ENCODE measurements at regions not wholly inside any gene's neighbourhood (a gene's known extent, or its start where the extent isn't known, plus 50 kb on each side); places are given as distances from the start of the nearest gene placed in this dataset.
"Not testable (repeated sequence)": the region's sequence is repeated elsewhere in the genome, so short reads cannot be mapped to it uniquely, and the experiment has no call there.

DNA sequence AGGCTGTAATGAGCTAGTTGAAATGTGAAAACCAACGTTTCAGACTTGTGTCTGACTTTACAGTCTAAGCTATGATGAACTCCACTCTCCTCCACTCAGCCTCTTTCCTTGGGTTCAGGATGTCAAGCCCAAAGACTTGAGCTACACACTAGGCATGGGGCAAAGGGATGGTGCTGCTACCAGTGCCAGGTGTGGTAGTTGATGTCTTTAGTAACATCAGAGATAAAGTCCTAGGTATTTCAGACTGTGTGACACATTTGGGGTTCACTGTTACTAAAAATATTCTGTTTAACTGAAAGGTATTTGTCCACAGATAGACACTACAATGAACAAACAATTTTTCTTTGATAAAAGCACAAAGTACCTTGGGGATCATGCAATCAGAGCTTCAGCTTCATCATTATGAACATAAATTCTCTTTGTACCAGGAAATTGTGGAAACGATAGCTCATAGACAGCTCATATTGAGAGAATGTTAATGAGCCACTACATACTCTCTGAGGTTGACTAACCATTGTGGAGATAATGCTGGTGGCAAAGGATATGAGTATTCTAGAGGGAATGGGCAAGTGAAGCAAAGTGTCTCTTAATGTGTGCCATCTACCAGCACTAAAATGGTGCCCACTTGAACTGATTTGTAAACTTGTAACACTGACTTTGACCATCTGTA, 253.7 kb upstream of the THUMPD2 start:
- no peaks in the 10 kb centered on the region for H3K9me3 ChIP-seq (ENCODE audit: control insufficient read depth, low read depth, low read length)
- no peak for DNase-seq
- no peaks in the 10 kb centered on the region for H3K4me1 ChIP-seq (ENCODE audit: control insufficient read depth, insufficient read depth, low read length)
- H3K36me3 ChIP-seq (ENCODE audit: control insufficient read depth, insufficient read depth, low read length), result no peaks in the 10 kb centered on the region
- no peak overlapping the region for H3K27ac ChIP-seq (ENCODE audit: low read length)
- no peak overlapping the region for H3K4me3 ChIP-seq (ENCODE audit: low read length)
- no CpG with 5 or more reads among the region's 2 CpGs for WGBS (ENCODE audit: insufficient coverage, low lambda C conversion rate)
- no peaks in the 10 kb centered on the region for H3K27me3 ChIP-seq (ENCODE audit: control insufficient read depth, insufficient read depth, low read length)

DNA sequence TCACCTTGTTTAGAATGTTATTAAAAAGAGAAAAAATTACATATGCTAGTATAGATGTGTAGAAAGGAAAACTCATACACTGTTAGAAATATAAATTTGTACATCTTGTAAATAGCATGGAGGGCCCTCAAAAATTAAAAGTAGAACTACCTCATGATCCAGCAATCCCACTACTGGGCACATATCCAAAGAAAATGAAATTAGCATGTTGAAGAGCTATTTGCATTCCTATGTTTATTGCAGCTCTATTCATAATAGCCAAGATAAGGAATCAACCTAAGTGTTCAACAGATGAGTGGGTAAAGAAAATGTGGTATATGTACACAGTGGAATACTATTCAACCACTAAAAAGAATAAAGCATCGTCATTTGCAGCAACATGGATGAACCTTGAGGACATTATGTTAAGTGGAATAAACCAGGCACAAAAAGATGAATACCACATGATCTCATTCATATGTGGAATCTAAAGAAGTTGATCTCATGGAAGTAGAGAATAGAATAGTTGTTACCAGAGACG, 251.5 kb upstream of the THUMPD2 start:
- Histone ChIP-seq H3K4me1 (ENCODE audit: control insufficient read depth, insufficient read depth, low read length) (no peaks in the 10 kb centered on the region), H3K4me3 (ENCODE audit: low read length) (no peak overlapping the region), H3K9me3 (ENCODE audit: control insufficient read depth, low read depth, low read length) (no peaks in the 10 kb centered on the region), H3K27me3 (ENCODE audit: control insufficient read depth, insufficient read depth, low read length) (no peaks in the 10 kb centered on the region), H3K27ac (ENCODE audit: low read length) (no peak overlapping the region), H3K36me3 (ENCODE audit: control insufficient read depth, insufficient read depth, low read length) (no peaks in the 10 kb centered on the region)
- 100% methylated on average over 1 of the region's 2 CpGs for WGBS (ENCODE audit: insufficient coverage, low lambda C conversion rate)
- no peak for DNase-seq

GRCh38 chr2:40028792-40029488, 249.9 kb upstream of the THUMPD2 start:
- H3K27ac ChIP-seq (ENCODE audit: low read length), result no peak overlapping the region
- no peaks in the 10 kb centered on the region for H3K4me1 ChIP-seq (ENCODE audit: control insufficient read depth, insufficient read depth, low read length)
- H3K9me3 ChIP-seq (ENCODE audit: control insufficient read depth, low read depth, low read length), result no peaks in the 10 kb centered on the region
- no peak for DNase-seq
- no peaks in the 10 kb centered on the region for H3K27me3 ChIP-seq (ENCODE audit: control insufficient read depth, insufficient read depth, low read length)
- H3K4me3 ChIP-seq (ENCODE audit: low read length), result no peak overlapping the region
- H3K36me3 ChIP-seq (ENCODE audit: control insufficient read depth, insufficient read depth, low read length), result no peaks in the 10 kb centered on the region
- no CpG with 5 or more reads among the region's 1 CpG for WGBS (ENCODE audit: insufficient coverage, low lambda C conversion rate)

DNA sequence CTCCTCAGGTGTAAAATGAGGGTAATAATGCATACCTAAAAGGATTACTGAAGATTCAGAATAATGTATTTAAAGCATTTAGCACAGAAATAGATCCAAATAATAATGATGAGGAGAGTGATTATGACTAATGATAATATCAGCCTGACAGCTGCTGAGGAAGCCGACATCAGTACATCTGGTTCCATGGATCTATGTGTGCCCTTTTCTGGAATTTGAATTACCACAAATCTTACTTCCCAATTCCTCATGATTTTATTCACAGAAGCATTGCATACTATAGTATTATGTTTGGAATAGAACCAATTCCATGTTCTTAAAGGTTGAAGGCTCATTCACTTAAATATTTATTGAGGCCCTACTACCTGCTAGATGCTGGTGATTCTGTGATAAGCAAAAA, 248.9 kb upstream of the THUMPD2 start:
- Histone ChIP-seq H3K27ac (ENCODE audit: low read length) (no peak overlapping the region), H3K4me3 (ENCODE audit: low read length) (no peak overlapping the region), H3K9me3 (ENCODE audit: control insufficient read depth, low read depth, low read length) (no peaks in the 10 kb centered on the region), H3K36me3 (ENCODE audit: control insufficient read depth, insufficient read depth, low read length) (no peaks in the 10 kb centered on the region), H3K27me3 (ENCODE audit: control insufficient read depth, insufficient read depth, low read length) (no peaks in the 10 kb centered on the region), H3K4me1 (ENCODE audit: control insufficient read depth, insufficient read depth, low read length) (no peaks in the 10 kb centered on the region)
- DNase-seq, result no peak
- WGBS (ENCODE audit: insufficient coverage, low lambda C conversion rate), result no CpG with 5 or more reads among the region's 1 CpG

- not testable (repeated sequence) for DNase-seq; H3K36me3 ChIP-seq (ENCODE audit: control insufficient read depth, insufficient read depth, low read length); H3K9me3 ChIP-seq (ENCODE audit: control insufficient read depth, low read depth, low read length); H3K27me3 ChIP-seq (ENCODE audit: control insufficient read depth, insufficient read depth, low read length); H3K4me1 ChIP-seq (ENCODE audit: control insufficient read depth, insufficient read depth, low read length); H3K27ac ChIP-seq (ENCODE audit: low read length); H3K4me3 ChIP-seq (ENCODE audit: low read length)
- WGBS (ENCODE audit: insufficient coverage, low lambda C conversion rate), result no CpG with 5 or more reads among the region's 3 CpGs
Measured at GRCh38 chr2:40025276-40025675, 246.2 kb upstream of the THUMPD2 start.

- H3K27me3 ChIP-seq (ENCODE audit: control insufficient read depth, insufficient read depth, low read length), result no peaks in the 10 kb centered on the region
- no CpG with 5 or more reads among the region's 1 CpG for WGBS (ENCODE audit: insufficient coverage, low lambda C conversion rate)
- H3K4me1 ChIP-seq (ENCODE audit: control insufficient read depth, insufficient read depth, low read length), result no peaks in the 10 kb centered on the region
- peaks cover 3% of the 10 kb centered on the region for H3K9me3 ChIP-seq (ENCODE audit: control insufficient read depth, low read depth, low read length)
- H3K4me3 ChIP-seq (ENCODE audit: low read length), result no peak overlapping the region
- H3K27ac ChIP-seq (ENCODE audit: low read length), result no peak overlapping the region
- no peak for DNase-seq
- no peaks in the 10 kb centered on the region for H3K36me3 ChIP-seq (ENCODE audit: control insufficient read depth, insufficient read depth, low read length)
Measured at GRCh38 chr2:40020997-40021396, 241.9 kb upstream of the THUMPD2 start.

GRCh38 chr2:40016151-40016885, 237.3 kb upstream of the THUMPD2 start:
- Histone ChIP-seq H3K27ac (ENCODE audit: low read length) (no peak overlapping the region), H3K36me3 (ENCODE audit: control insufficient read depth, insufficient read depth, low read length) (no peaks in the 10 kb centered on the region), H3K4me1 (ENCODE audit: control insufficient read depth, insufficient read depth, low read length) (no peaks in the 10 kb centered on the region), H3K27me3 (ENCODE audit: control insufficient read depth, insufficient read depth, low read length) (no peaks in the 10 kb centered on the region), H3K4me3 (ENCODE audit: low read length) (no peak overlapping the region), H3K9me3 (ENCODE audit: control insufficient read depth, low read depth, low read length) (peaks cover 3% of the 10 kb centered on the region)
- no peak for DNase-seq
- 67% methylated on average over 1 of the region's 1 CpG for WGBS (ENCODE audit: insufficient coverage, low lambda C conversion rate)

DNA sequence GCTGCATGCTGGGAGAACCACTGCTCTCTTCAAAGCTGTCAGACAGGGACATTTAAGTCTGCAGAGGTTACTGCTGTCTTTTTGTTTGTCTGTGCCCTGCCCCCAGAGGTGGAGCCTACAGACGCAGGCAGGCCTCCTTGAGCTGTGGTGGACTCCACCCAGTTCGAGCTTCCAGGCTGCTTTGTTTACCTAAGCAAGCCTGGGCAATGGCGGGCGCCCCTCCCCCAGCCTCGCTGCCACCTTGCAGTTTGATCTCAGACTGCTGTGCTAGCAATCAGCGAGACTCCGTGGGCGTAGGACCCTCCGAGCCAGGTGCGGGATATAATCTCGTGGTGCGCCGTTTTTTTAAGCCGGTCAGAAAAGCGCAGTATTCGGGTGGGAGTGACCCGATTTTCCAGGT, 234.9 kb upstream of the THUMPD2 start:
- H3K27ac ChIP-seq (ENCODE audit: low read length); H3K9me3 ChIP-seq (ENCODE audit: control insufficient read depth, low read depth, low read length); H3K27me3 ChIP-seq (ENCODE audit: control insufficient read depth, insufficient read depth, low read length); H3K36me3 ChIP-seq (ENCODE audit: control insufficient read depth, insufficient read depth, low read length); H3K4me1 ChIP-seq (ENCODE audit: control insufficient read depth, insufficient read depth, low read length); DNase-seq; H3K4me3 ChIP-seq (ENCODE audit: low read length): not testable (repeated sequence)
- no CpG with 5 or more reads among the region's 17 CpGs for WGBS (ENCODE audit: insufficient coverage, low lambda C conversion rate)

DNA sequence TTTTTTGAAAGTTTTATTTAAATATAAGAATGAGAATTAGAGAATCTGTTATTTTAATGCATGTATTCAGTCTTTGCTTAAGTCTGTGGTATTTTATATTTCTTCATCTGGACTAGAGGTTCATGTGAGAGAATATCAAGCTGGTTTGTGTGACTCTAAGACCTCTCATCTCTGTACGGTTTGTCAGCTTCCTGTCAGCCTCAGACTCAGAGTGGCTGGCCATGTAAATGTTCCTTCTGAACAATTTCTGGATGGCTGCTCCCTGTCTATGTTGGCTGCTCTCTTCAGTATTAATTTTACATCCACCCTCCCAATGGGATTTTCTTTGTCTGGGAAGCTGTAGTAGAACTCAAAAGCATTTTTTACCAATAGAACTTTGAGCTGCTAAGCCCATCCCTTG, 225.3 kb upstream of the THUMPD2 start:
- no peaks in the 10 kb centered on the region for H3K4me1 ChIP-seq (ENCODE audit: control insufficient read depth, insufficient read depth, low read length)
- H3K27me3 ChIP-seq (ENCODE audit: control insufficient read depth, insufficient read depth, low read length), result no peaks in the 10 kb centered on the region
- no peaks in the 10 kb centered on the region for H3K36me3 ChIP-seq (ENCODE audit: control insufficient read depth, insufficient read depth, low read length)
- no peaks in the 10 kb centered on the region for H3K9me3 ChIP-seq (ENCODE audit: control insufficient read depth, low read depth, low read length)
- DNase-seq, result no peak
- H3K27ac ChIP-seq (ENCODE audit: low read length), result no peak overlapping the region
- no CpG with 5 or more reads among the region's 1 CpG for WGBS (ENCODE audit: insufficient coverage, low lambda C conversion rate)
- no peak overlapping the region for H3K4me3 ChIP-seq (ENCODE audit: low read length)

- H3K36me3 ChIP-seq (ENCODE audit: control insufficient read depth, insufficient read depth, low read length), result no peaks in the 10 kb centered on the region
- no peak for DNase-seq
- no peak overlapping the region for H3K4me3 ChIP-seq (ENCODE audit: low read length)
- 100% methylated on average over 1 of the region's 3 CpGs for WGBS (ENCODE audit: insufficient coverage, low lambda C conversion rate)
- no peaks in the 10 kb centered on the region for H3K9me3 ChIP-seq (ENCODE audit: control insufficient read depth, low read depth, low read length)
- no peaks in the 10 kb centered on the region for H3K4me1 ChIP-seq (ENCODE audit: control insufficient read depth, insufficient read depth, low read length)
- H3K27me3 ChIP-seq (ENCODE audit: control insufficient read depth, insufficient read depth, low read length), result no peaks in the 10 kb centered on the region
- no peak overlapping the region for H3K27ac ChIP-seq (ENCODE audit: low read length)
Measured at GRCh38 chr2:40002339-40002738, 223.3 kb upstream of the THUMPD2 start.
